GM21723 (cell line): ENCODE measurements at regions not wholly inside any gene's neighbourhood (a gene's known extent, or its start where the extent isn't known, plus 50 kb on each side); places are given as distances from the start of the nearest gene placed in this dataset.
"Not testable (repeated sequence)": the region's sequence is repeated elsewhere in the genome, so short reads cannot be mapped to it uniquely, and the experiment has no call there.

Experiments used
- ATAC-seq: cut with Tn5 transposase; IDR thresholded peaks from one replicate; pipeline ENCODE4 v1.9.1; 2021; ENCODE audit warnings: mild to moderate bottlenecking, moderate library complexity; ENCODE audit not compliant: unreplicated experiment

DNA sequence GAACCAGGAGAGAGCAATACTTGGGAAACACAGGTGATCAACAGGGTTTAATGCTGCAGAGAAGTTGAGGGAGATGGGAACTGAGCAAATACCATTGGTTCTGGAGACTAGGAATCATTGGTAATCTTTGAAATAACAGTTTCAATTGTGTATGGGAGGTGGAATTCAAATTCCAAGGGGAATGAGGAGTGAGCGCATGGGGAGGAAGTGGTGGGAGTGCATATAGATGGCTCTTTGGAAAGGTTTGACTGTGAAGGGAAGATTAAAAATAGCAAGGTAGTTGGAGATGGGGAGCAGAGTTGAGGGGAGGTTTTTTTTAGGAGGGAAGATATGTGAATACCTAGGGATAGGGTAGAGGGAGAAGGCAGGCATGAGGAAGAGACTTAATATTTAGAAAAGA, 51.1 kb upstream of the ROPN1 start:
- ATAC-seq: no peak

DNA sequence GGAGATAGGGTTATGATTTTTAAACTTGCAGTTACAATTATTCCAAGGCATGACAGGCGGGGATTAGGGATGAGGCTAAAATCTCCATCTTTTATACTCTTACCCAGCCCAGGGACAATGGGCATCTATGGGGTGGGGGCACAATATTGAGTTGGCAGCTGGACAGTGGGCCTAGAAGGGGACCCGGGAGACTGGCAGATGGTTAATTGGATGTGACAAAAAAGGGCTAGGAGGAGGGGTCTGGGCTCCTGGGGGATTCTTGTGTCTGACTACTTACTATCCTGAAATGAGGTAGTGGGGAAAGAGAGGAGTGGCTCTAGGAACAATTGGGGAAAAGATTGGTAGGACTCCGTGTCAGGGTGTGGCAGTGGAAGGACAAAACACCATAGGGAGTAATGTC, 53.0 kb upstream of the ROPN1 start:
- no peak for ATAC-seq

GRCh38 chr3:124048967-124049798, 57.3 kb upstream of the ROPN1 start:
- no peak for ATAC-seq

DNA sequence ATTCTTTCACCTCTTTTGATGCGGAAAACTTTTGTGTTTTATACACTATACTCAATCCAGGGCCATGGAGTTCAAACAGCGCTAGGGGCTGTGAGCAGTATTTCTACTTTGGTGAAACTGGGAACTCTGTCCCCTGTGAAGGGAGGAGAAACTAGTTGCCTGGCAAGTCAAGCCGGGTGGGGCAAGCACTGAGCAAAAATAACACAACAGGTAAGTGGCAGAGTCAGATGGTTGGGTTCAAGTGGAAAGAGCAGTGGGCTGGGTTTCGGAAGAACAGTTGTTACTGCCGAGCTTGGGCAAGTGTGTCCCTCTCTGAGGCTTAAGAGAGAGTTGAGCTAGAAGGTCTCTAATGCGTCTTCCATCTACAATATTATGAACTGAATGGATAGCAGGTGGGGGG, 59.7 kb upstream of the ROPN1 start:
- ATAC-seq: no peak

DNA sequence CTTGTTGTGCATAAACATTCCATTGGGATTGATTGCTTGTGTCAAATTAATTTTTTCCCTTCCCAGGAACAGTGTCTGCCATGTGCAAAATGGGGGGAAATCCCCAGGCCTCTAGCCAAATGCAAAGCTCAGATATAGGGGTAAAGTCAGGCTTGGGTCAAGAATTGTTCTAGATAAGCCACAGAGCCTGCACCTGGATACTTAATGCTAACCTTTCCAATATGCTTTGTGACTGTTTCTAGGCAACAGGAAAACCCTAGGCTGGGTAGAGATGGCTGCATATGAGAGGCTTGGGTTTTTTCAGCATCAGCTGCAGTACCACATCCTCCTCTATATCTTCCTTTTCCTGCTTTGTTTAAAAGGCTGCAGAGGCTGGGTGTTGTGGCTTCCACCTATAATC, 61.9 kb upstream of the ROPN1 start:
- no peak for ATAC-seq

DNA sequence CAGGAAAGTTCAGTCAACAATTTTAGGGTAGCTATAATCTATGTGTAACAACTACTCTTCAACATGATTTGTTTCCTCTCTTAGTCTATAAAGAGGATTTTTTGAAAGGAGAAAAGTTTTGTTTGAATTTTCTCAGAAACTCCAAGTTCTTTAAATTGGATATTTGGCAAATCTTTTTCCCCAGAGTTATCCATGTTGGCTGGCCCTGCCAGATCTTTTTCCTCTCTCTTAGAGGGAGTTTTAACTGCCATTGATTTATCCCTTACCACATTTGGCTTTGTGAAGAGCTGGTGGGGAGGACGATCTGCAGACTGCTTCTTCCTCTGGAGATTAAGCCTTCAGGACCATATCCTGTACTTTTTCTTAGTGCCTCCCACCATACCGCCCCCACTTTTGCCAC, 64.9 kb upstream of the ROPN1 start:
- no peak for ATAC-seq

- ATAC-seq: no peak
Measured at GRCh38 chr3:124057420-124057819, 65.5 kb upstream of the ROPN1 start.

DNA sequence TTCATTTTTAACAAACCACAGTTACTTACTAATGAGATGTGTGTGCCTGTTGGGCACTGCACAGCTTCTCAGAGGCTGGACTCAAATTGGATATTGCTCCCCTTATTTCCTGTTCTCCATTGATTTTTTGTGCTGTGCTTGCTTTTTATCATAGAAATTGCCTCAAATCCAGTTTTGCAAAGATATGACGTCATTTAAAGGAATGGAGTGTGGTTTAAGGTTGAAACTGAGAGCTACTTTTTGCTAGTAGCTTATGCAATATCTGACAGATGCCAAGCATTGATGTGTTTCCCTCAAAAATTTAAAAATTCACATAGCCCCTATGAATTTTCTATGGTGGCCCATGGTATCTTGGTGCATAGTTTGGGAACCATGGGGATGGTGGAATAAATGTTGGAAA, 67.7 kb upstream of the ROPN1 start:
- no peak for ATAC-seq

- ATAC-seq: no peak
Measured at GRCh38 chr3:124063197-124063909, 71.4 kb upstream of the ROPN1 start.

DNA sequence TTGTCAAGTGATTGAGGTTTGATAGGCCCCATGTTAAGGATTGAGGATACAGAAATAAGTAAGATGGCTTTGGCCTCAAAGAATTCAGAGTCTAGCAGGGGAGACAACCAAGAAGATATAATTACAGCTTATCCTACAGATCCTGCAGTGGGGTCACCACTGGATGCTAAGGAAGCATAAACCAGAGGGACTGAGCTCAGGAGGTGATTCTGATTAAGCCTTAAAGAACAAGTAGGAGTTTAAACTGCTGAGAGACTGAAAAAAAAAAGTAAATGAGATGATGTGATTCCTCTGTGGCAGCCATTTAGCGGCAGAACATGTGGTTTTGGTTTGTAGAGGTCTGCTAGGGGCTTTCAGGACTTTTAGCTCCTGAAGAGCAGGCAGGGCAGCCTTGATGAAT, 72.1 kb upstream of the ROPN1 start:
- no peak for ATAC-seq

- not testable (repeated sequence) for ATAC-seq
Measured at GRCh38 chr3:124066543-124066942, 74.6 kb upstream of the ROPN1 start.

- not testable (repeated sequence) for ATAC-seq
Measured at GRCh38 chr3:124069706-124070105, 77.8 kb upstream of the ROPN1 start.

DNA sequence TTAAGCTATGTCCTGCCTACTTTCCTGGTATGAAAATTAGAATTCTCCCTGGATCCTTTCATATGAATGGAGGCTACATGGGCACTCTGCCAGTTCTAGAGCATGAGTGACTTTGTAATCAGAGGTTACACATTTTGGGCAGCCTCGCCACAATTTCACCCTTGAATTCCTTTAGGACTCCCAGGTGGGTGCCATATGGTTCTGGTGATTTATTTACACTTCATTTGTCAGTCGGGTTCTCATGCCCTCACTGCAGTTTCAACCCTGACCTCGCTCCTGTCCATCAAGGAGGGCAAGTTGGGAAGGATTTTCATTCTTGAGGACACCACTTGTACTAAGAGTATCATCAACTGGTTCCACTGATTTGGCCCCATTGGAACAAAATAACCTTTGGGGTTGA, 83.2 kb upstream of the ROPN1 start:
- ATAC-seq: not testable (repeated sequence)

DNA sequence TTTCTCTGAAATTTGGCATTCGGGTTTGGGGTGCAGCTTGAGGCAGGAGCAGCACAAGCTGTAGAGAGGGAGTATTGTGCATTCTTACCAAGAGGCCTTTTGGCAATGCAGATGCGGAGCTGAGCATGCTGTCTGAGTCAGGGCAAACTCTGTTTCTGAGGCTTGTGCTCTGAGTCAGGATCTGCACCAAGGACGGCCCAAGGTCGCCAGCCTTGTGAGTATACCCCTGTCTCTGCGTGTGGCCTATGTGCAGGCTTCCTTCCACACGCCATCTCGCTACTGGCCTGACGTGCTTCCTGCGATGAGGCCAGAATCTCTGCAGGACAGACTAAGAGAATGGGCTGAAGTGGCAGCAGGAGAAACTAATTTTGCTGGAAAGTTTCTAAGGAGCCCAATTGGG, 83.8 kb upstream of the ROPN1 start:
- no peak for ATAC-seq

DNA sequence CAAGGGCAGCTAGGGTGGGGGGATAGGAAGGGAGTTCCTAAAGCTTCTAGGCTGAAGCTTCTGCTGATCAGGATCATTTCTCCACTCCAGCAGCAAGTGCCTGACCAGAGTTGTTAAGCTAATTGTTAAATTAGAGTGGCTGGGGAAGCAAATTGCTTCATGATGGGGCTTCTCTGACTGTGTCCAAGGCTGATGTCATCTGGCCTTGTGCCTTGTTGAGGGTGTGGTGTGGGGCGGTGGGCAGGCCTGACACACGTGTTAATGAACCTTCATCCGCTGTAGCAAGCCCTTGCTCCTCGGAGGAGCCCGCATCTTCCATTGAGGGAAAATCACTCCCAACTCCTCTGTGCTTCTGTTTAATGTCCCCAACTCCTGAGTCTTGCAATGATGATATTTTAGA, 84.3 kb upstream of the ROPN1 start:
- no peak for ATAC-seq

GRCh38 chr3:124078953-124079911, 87.3 kb upstream of the ROPN1 start:
- ATAC-seq: no peak

DNA sequence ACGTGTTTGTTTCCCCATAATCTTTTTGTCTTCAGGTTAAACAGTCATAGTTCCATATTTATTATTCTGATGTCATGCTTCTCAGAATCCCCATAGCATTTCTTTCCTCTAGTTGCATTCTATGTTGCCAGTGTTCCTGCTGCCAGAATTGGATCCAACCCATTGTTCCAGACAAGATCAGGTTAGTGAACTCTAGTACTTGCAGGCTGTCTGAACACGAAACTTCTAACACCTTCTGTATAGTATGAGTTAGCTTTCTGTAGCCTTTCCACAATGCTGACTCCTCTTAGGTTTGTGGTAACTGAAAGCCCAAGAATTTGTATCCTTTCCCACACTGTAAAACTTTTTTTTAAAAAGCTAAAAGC, 88.0 kb upstream of the ROPN1 start:
- ATAC-seq: no peak

DNA sequence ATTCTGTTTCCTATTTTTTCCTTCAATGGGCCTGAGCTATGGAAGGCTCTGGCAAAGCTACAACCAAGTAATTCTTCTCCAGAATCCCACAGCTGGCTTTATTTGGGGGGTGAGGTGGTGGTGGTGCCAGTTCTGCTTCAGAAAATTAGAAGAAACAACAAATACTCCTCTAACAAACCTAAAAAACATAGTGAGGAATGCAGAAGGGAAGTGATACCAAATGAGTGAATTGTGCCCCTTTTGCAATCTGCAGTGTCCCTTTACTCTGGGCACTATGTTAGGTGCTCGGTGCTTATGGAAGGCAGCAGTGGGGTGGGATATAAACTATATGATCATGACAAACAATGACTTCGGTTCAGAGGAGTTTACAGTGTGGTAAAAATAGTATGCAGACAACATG, 90.4 kb upstream of the ROPN1 start:
- no peak for ATAC-seq

- ATAC-seq: no peak
Measured at GRCh38 chr3:124084022-124084881, 92.3 kb upstream of the ROPN1 start.

DNA sequence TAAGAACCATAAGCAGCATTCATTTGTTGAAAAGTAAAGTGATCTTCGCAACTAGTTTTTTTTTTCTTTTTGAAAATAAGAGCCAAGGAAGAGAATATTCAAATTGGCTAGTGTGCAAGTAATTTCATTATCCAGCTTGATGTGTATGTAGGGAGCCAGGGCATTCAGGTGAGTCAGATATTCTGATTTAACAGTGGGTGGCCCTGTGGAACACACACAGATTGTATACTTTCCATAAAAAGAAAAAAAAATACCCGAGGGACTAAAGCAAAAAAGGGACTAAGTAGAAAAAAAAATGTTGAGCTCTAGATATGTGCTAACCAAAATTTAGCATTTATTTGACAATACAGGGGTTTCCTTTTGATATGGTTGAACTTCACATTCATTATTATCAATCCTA, 96.9 kb upstream of the ROPN1 start:
- ATAC-seq: no peak
